ENCODE measurements at regions not wholly inside any gene's neighbourhood (a gene's known extent, or its start where the extent isn't known, plus 50 kb on each side); places are given as distances from the start of the nearest gene placed in this dataset.

DNA sequence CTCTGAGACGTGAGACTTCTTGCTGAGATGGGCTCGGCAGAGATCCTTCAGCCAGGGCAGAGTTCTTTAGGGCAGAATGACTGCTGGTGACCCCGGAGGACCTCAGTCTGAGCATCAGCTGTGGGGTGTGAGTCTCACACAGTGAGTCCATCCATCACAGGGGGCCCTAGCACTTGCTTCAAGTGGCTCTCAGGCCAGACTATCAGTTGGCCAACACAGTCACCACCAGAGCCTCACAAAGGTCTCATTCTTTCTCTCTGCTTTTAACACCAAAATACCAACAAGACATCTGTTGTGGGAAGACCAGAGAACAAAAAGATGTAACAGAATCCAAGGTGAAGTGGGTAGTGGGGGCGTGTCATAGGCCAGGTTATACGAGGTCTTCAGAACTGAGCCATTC, 345.6 kb upstream of the NRP1 start:
- TF ChIP-seq YY1 (IDR thresholded peaks at IDR 0.05; ENCODE audit: low read depth) (no peak), TEAD4 (IDR thresholded peaks at IDR 0.05) (no peak), RAD21 (IDR thresholded peaks at IDR 0.05; ENCODE audit: low read depth) (no peak), TAF1 (IDR thresholded peaks at IDR 0.05; ENCODE audit: low read depth) (no peak), FOXM1 (IDR thresholded peaks at IDR 0.05; ENCODE audit: borderline replicate concordance, low read depth) (no peak), EGR1 (IDR thresholded peaks at IDR 0.05) (no peak), EP300 (IDR thresholded peaks at IDR 0.05; ENCODE audit: borderline replicate concordance) (no peak)
- TF ChIP-seq, protein P1, sequence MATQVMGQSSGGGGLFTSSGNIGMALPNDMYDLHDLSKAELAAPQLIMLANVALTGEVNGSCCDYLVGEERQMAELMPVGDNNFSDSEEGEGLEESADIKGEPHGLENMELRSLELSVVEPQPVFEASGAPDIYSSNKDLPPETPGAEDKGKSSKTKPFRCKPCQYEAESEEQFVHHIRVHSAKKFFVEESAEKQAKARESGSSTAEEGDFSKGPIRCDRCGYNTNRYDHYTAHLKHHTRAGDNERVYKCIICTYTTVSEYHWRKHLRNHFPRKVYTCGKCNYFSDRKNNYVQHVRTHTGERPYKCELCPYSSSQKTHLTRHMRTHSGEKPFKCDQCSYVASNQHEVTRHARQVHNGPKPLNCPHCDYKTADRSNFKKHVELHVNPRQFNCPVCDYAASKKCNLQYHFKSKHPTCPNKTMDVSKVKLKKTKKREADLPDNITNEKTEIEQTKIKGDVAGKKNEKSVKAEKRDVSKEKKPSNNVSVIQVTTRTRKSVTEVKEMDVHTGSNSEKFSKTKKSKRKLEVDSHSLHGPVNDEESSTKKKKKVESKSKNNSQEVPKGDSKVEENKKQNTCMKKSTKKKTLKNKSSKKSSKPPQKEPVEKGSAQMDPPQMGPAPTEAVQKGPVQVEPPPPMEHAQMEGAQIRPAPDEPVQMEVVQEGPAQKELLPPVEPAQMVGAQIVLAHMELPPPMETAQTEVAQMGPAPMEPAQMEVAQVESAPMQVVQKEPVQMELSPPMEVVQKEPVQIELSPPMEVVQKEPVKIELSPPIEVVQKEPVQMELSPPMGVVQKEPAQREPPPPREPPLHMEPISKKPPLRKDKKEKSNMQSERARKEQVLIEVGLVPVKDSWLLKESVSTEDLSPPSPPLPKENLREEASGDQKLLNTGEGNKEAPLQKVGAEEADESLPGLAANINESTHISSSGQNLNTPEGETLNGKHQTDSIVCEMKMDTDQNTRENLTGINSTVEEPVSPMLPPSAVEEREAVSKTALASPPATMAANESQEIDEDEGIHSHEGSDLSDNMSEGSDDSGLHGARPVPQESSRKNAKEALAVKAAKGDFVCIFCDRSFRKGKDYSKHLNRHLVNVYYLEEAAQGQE (IDR thresholded peaks at IDR 0.05; ENCODE audit: low read depth) = no peak
- TF ChIP-seq, protein P2, sequence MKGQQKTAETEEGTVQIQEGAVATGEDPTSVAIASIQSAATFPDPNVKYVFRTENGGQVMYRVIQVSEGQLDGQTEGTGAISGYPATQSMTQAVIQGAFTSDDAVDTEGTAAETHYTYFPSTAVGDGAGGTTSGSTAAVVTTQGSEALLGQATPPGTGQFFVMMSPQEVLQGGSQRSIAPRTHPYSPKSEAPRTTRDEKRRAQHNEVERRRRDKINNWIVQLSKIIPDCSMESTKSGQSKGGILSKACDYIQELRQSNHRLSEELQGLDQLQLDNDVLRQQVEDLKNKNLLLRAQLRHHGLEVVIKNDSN (IDR thresholded peaks at IDR 0.05) = no peak

GRCh38 chr10:33676606-33677339, 342.3 kb upstream of the NRP1 start:
- no peak for TF ChIP-seq TEAD4 (IDR thresholded peaks at IDR 0.05)
- TF ChIP-seq TCF12 (IDR thresholded peaks at IDR 0.05; ENCODE audit: low read depth) = no peak
- TF ChIP-seq, protein P1 (IDR thresholded peaks at IDR 0.05; ENCODE audit: low read depth) = no peak
- TF ChIP-seq FOXM1 (IDR thresholded peaks at IDR 0.05; ENCODE audit: borderline replicate concordance, low read depth) = no peak
- no peak for TF ChIP-seq ZBTB7A (IDR thresholded peaks at IDR 0.05; ENCODE audit: low read depth)
- TF ChIP-seq EGR1 (IDR thresholded peaks at IDR 0.05) = no peak
- TF ChIP-seq MAX (IDR thresholded peaks at IDR 0.05) = no peak
- TF ChIP-seq, protein P2 (IDR thresholded peaks at IDR 0.05) = no peak
- TF ChIP-seq CEBPB (IDR thresholded peaks at IDR 0.05) = no peak
- no peak for TF ChIP-seq EP300 (IDR thresholded peaks at IDR 0.05; ENCODE audit: borderline replicate concordance)
- TF ChIP-seq YY1 (IDR thresholded peaks at IDR 0.05; ENCODE audit: low read depth) = no peak
- TF ChIP-seq NFIC (IDR thresholded peaks at IDR 0.05) = no peak
- TF ChIP-seq CREB1 (IDR thresholded peaks at IDR 0.05; ENCODE audit: low read depth) = no peak
- TF ChIP-seq TAF1 (IDR thresholded peaks at IDR 0.05; ENCODE audit: low read depth) = no peak
- TF ChIP-seq RAD21 (IDR thresholded peaks at IDR 0.05; ENCODE audit: low read depth) = no peak

DNA sequence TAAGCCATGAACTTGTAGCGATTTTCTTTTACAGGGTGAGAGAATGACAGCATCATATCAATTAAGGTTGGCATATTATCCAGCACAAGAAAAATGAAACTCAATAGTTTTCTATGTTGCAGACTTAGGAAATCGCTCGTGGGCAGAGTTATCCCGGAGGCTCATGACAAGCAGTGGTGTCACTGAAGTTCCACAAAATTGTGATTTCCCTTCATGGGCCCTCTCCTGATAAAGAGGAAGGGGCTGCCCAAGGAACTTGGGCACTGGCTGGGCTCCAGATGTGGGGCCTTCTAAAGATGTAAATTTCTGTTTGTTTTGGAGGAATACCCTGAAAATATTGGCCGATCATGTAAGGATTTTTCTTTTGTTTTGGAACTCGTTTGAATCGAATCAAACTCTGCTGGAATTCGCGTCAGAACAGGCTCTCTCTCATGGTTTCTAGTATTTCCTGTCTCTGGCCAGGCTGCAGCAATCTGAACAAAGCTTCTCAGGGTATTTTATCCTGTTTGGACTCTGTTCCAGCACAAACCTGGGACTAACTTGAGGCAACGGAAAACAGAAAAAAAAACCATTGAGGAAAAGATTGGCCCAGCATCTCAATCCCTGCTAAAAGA, 340.6 kb upstream of the NRP1 start:
- no peak for TF ChIP-seq EGR1 (IDR thresholded peaks at IDR 0.05)
- no peak for TF ChIP-seq YY1 (IDR thresholded peaks at IDR 0.05; ENCODE audit: low read depth)
- TF ChIP-seq TCF12 (IDR thresholded peaks at IDR 0.05; ENCODE audit: low read depth) = no peak
- no peak for TF ChIP-seq NFIC (IDR thresholded peaks at IDR 0.05)
- no peak for TF ChIP-seq RAD21 (IDR thresholded peaks at IDR 0.05; ENCODE audit: low read depth)
- TF ChIP-seq CREB1 (IDR thresholded peaks at IDR 0.05; ENCODE audit: low read depth) = no peak
- no peak for TF ChIP-seq EP300 (IDR thresholded peaks at IDR 0.05; ENCODE audit: borderline replicate concordance)
- TF ChIP-seq TAF1 (IDR thresholded peaks at IDR 0.05; ENCODE audit: low read depth) = no peak
- TF ChIP-seq, protein P1 (IDR thresholded peaks at IDR 0.05; ENCODE audit: low read depth) = no peak
- TF ChIP-seq ZBTB7A (IDR thresholded peaks at IDR 0.05; ENCODE audit: low read depth) = no peak
- TF ChIP-seq TEAD4 (IDR thresholded peaks at IDR 0.05) = no peak
- TF ChIP-seq MAX (IDR thresholded peaks at IDR 0.05) = no peak
- TF ChIP-seq, protein P2 (IDR thresholded peaks at IDR 0.05) = no peak
- TF ChIP-seq CEBPB (IDR thresholded peaks at IDR 0.05) = no peak
